SJSA1 (cell line): ENCODE measurements at regions not wholly inside any gene's neighbourhood (a gene's known extent, or its start where the extent isn't known, plus 50 kb on each side); places are given as distances from the start of the nearest gene placed in this dataset.
A peak's percentile ranks its signal among the peaks of the same experiment; 100 is the strongest.

Experiments used
- DNase-seq, 2 experiments: peaks; one replicate each; pipeline ENCODE4 v3.0.0-alpha.2; 2015 to 2020; ENCODE audit warnings: low spot score in 2 of 2, low read depth in 1 of 2
- H3K27ac ChIP-seq: fragments of 250-450 bp; sonication (Bioruptor Pico); 2 replicates; pipeline ENCODE4 v1.5.1; 2020; ENCODE audit warnings: mild to moderate bottlenecking, moderate library complexity
- H3K27me3 ChIP-seq: fragments of 250-450 bp; sonication (Bioruptor Pico); replicated peaks from 2 replicates; pipeline ENCODE4 v1.5.1; 2020; ENCODE audit warnings: mild to moderate bottlenecking, moderate library complexity
- H3K36me3 ChIP-seq: fragments of 250-450 bp; sonication (Bioruptor Pico); 2 replicates; pipeline ENCODE4 v1.5.1; 2020; ENCODE audit warnings: mild to moderate bottlenecking
- H3K4me1 ChIP-seq: fragments of 250-450 bp; sonication (Bioruptor Pico); replicated peaks from 2 replicates; pipeline ENCODE4 v1.6.1; 2021; ENCODE audit warnings: mild to moderate bottlenecking
- H3K4me3 ChIP-seq: fragments of 250-450 bp; sonication (Bioruptor Pico); 2 replicates; pipeline ENCODE4 v1.5.1; 2020; ENCODE audit warnings: mild to moderate bottlenecking
- H3K9me3 ChIP-seq: fragments of 250-450 bp; sonication (Bioruptor Pico); replicated peaks from 2 replicates; pipeline ENCODE4 v1.5.1; 2020; ENCODE audit warnings: mild to moderate bottlenecking

GRCh38 chr6:54587277-54587676, 259.3 kb upstream of the FAM83B start:
- no peak overlapping the region for H3K27ac ChIP-seq
- H3K4me3 ChIP-seq = no peak overlapping the region
- H3K4me1 ChIP-seq = no peaks in the 10 kb centered on the region
- no peaks in the 10 kb centered on the region for H3K36me3 ChIP-seq
- no peaks in the 10 kb centered on the region for H3K9me3 ChIP-seq
- H3K27me3 ChIP-seq = no peaks in the 10 kb centered on the region
- DNase-seq = no peak

GRCh38 chr6:54588176-54588575, 258.4 kb upstream of the FAM83B start:
- no peaks in the 10 kb centered on the region for H3K9me3 ChIP-seq
- H3K27ac ChIP-seq = no peak overlapping the region
- H3K4me1 ChIP-seq = no peaks in the 10 kb centered on the region
- no peaks in the 10 kb centered on the region for H3K36me3 ChIP-seq
- no peak overlapping the region for H3K4me3 ChIP-seq
- no peak for DNase-seq
- H3K27me3 ChIP-seq = no peaks in the 10 kb centered on the region; the same call in 1 of the 2 replicates

GRCh38 chr6:54595844-54596243, 250.7 kb upstream of the FAM83B start:
- Histone ChIP-seq H3K27me3 (no peaks in the 10 kb centered on the region; the same call in 1 of the 2 replicates), H3K9me3 (no peaks in the 10 kb centered on the region), H3K36me3 (no peaks in the 10 kb centered on the region), H3K27ac (no peak overlapping the region), H3K4me3 (no peak overlapping the region), H3K4me1 (no peaks in the 10 kb centered on the region)
- DNase-seq = no peak

GRCh38 chr6:54598787-54599313, 247.7 kb upstream of the FAM83B start:
- H3K9me3 ChIP-seq = no peaks in the 10 kb centered on the region
- no peaks in the 10 kb centered on the region for H3K27me3 ChIP-seq
- H3K4me3 ChIP-seq = no peak overlapping the region
- no peak for DNase-seq
- no peak overlapping the region for H3K27ac ChIP-seq
- no peaks in the 10 kb centered on the region for H3K36me3 ChIP-seq
- no peaks in the 10 kb centered on the region for H3K4me1 ChIP-seq

- Histone ChIP-seq H3K27me3 (no peaks in the 10 kb centered on the region), H3K4me1 (no peaks in the 10 kb centered on the region), H3K27ac (no peak overlapping the region), H3K4me3 (no peak overlapping the region), H3K9me3 (no peaks in the 10 kb centered on the region), H3K36me3 (no peaks in the 10 kb centered on the region)
- no peak for DNase-seq
These were observed 244.8 kb upstream of the FAM83B start for GRCh38 chr6:54601600-54602300.

- H3K36me3 ChIP-seq = no peaks in the 10 kb centered on the region
- H3K4me3 ChIP-seq = no peak overlapping the region
- DNase-seq = no peak
- no peak overlapping the region for H3K27ac ChIP-seq
- no peaks in the 10 kb centered on the region for H3K4me1 ChIP-seq
- no peaks in the 10 kb centered on the region for H3K27me3 ChIP-seq
- H3K9me3 ChIP-seq = no peaks in the 10 kb centered on the region
These were observed 244.0 kb upstream of the FAM83B start for GRCh38 chr6:54602591-54602990.

GRCh38 chr6:54609981-54610380, 236.6 kb upstream of the FAM83B start:
- no peaks in the 10 kb centered on the region for H3K36me3 ChIP-seq
- no peak overlapping the region for H3K4me3 ChIP-seq
- H3K9me3 ChIP-seq = no peaks in the 10 kb centered on the region
- no peak overlapping the region for H3K27ac ChIP-seq
- H3K4me1 ChIP-seq = 0 out of 2 replicates have a peak, but pooled peaks cover 3% of the 10 kb centered on the region
- DNase-seq = no peak
- H3K27me3 ChIP-seq = no peaks in the 10 kb centered on the region

- H3K27me3 ChIP-seq = no peaks in the 10 kb centered on the region
- no peak for DNase-seq
- H3K4me3 ChIP-seq = no peak overlapping the region
- H3K4me1 ChIP-seq = peaks cover 21% of the 10 kb centered on the region
- H3K36me3 ChIP-seq = no peaks in the 10 kb centered on the region
- H3K9me3 ChIP-seq = no peaks in the 10 kb centered on the region
- H3K27ac ChIP-seq = no peak overlapping the region
These were observed 233.0 kb upstream of the FAM83B start for GRCh38 chr6:54613596-54613995.

- H3K36me3 ChIP-seq = no peaks in the 10 kb centered on the region
- H3K27me3 ChIP-seq = no peaks in the 10 kb centered on the region
- H3K27ac ChIP-seq = no peak overlapping the region
- no peak for DNase-seq
- peaks cover 21% of the 10 kb centered on the region for H3K4me1 ChIP-seq
- no peaks in the 10 kb centered on the region for H3K9me3 ChIP-seq
- no peak overlapping the region for H3K4me3 ChIP-seq
These were observed 231.9 kb upstream of the FAM83B start for GRCh38 chr6:54614499-54615195.

- Histone ChIP-seq H3K27ac (peak overlapping the region; percentile 53), H3K36me3 (no peaks in the 10 kb centered on the region), H3K9me3 (no peaks in the 10 kb centered on the region), H3K4me3 (no peak overlapping the region), H3K27me3 (no peaks in the 10 kb centered on the region), H3K4me1 (peaks cover 18% of the 10 kb centered on the region)
- peak in 1 of 2 experiments; percentile 69 for DNase-seq
These were observed 228.8 kb upstream of the FAM83B start for GRCh38 chr6:54617730-54618129.

- no peaks in the 10 kb centered on the region for H3K36me3 ChIP-seq
- no peaks in the 10 kb centered on the region for H3K27me3 ChIP-seq
- peaks cover 18% of the 10 kb centered on the region for H3K4me1 ChIP-seq
- H3K9me3 ChIP-seq = no peaks in the 10 kb centered on the region
- H3K4me3 ChIP-seq = no peak overlapping the region
- H3K27ac ChIP-seq = 0 out of 2 replicates have a peak overlapping the region, but pooled peaks have one; percentile 53
- no peak for DNase-seq
These were observed 228.0 kb upstream of the FAM83B start for GRCh38 chr6:54618572-54618971.

GRCh38 chr6:54619102-54619501, 227.5 kb upstream of the FAM83B start:
- H3K4me3 ChIP-seq = no peak overlapping the region
- peaks cover 18% of the 10 kb centered on the region for H3K4me1 ChIP-seq
- no peaks in the 10 kb centered on the region for H3K27me3 ChIP-seq
- no peaks in the 10 kb centered on the region for H3K9me3 ChIP-seq
- H3K27ac ChIP-seq = no peak overlapping the region
- no peaks in the 10 kb centered on the region for H3K36me3 ChIP-seq
- no peak for DNase-seq

GRCh38 chr6:54621285-54621684, 225.3 kb upstream of the FAM83B start:
- no peak for DNase-seq
- H3K27me3 ChIP-seq = no peaks in the 10 kb centered on the region

GRCh38 chr6:54624216-54624615, 222.4 kb upstream of the FAM83B start:
- no peak overlapping the region for H3K27ac ChIP-seq
- no peaks in the 10 kb centered on the region for H3K27me3 ChIP-seq
- H3K4me3 ChIP-seq = no peak overlapping the region
- H3K9me3 ChIP-seq = no peaks in the 10 kb centered on the region
- no peaks in the 10 kb centered on the region for H3K4me1 ChIP-seq
- DNase-seq = no peak
- H3K36me3 ChIP-seq = no peaks in the 10 kb centered on the region

More at GRCh38 chr6:54621285-54621684, 225.3 kb upstream of the FAM83B start:
- Histone ChIP-seq H3K4me1 (peaks cover 18% of the 10 kb centered on the region), H3K27ac (no peak overlapping the region), H3K4me3 (no peak overlapping the region), H3K9me3 (no peaks in the 10 kb centered on the region), H3K36me3 (no peaks in the 10 kb centered on the region)
